GM21576 (cell line): ENCODE measurements at regions not wholly inside any gene's neighbourhood (a gene's known extent, or its start where the extent isn't known, plus 50 kb on each side); places are given as distances from the start of the nearest gene placed in this dataset.
"Not testable (repeated sequence)": the region's sequence is repeated elsewhere in the genome, so short reads cannot be mapped to it uniquely, and the experiment has no call there.

Source experiments
- ATAC-seq: cut with Tn5 transposase; IDR thresholded peaks from one replicate; pipeline ENCODE4 v1.9.1; 2021; ENCODE audit warnings: mild to moderate bottlenecking, moderate library complexity; ENCODE audit not compliant: unreplicated experiment

DNA sequence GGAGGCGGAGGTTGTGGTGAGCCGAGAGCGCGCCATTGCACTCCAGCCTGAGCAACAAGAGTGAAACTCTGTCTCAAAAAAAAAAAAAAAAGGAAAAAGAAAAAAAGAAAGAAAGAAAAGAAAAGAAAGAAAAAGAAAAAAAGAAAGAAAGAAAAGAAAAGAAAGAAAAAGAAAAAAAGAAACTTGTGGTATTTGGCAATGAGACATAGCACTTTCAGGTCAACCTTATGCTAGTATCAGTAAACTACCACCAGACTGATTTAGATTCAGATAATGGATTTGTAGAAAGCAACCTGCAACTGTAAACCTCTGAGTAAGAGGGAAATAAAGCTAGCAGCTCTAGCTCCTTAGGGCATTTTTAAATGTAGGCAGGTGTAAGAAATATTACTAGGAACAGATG, 144.0 kb upstream of the ZNF608 start:
- ATAC-seq: not testable (repeated sequence)

- ATAC-seq: no peak
Measured at GRCh38 chr5:124891179-124891578, 144.7 kb upstream of the ZNF608 start.

- no peak for ATAC-seq
Measured at GRCh38 chr5:124892185-124892848, 145.9 kb upstream of the ZNF608 start.

DNA sequence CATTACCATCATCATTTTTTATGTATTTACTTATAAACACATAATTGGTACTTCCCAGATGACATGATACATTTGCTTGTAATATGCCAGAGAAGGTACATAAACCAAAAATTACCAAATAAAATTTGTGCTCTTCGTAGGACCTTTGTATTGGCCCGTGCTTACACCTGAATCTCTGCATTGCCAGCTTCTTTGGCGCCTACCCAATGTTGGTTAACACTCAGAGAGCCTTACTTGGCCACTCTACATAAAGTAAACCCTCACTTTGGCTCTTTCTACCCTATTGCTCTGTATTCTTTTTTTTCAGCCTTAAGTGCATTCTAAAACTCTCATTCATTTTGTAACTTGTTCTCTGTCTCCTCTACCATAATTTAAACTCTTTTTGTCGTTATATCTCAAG, 148.1 kb upstream of the ZNF608 start:
- no peak for ATAC-seq

GRCh38 chr5:124895236-124895635, 148.8 kb upstream of the ZNF608 start:
- no peak for ATAC-seq

DNA sequence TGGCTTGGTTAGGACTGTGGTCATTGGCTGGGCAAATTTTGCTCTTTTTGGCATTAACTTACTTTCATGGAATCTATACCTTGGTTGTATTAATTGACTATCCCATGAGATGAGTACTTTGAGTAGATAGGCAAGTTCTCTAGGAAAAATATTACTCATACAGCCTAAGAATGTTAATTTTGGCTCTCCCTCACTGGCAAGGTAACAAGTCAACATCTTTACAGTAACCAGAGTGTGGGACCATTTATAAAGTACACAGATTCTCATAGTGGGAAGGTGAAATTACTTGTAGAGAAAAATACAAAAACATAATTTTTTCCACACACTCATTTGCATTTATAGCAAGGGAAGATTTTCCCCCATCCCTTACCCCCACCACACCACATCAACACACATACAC, 154.6 kb upstream of the ZNF608 start:
- no peak for ATAC-seq

DNA sequence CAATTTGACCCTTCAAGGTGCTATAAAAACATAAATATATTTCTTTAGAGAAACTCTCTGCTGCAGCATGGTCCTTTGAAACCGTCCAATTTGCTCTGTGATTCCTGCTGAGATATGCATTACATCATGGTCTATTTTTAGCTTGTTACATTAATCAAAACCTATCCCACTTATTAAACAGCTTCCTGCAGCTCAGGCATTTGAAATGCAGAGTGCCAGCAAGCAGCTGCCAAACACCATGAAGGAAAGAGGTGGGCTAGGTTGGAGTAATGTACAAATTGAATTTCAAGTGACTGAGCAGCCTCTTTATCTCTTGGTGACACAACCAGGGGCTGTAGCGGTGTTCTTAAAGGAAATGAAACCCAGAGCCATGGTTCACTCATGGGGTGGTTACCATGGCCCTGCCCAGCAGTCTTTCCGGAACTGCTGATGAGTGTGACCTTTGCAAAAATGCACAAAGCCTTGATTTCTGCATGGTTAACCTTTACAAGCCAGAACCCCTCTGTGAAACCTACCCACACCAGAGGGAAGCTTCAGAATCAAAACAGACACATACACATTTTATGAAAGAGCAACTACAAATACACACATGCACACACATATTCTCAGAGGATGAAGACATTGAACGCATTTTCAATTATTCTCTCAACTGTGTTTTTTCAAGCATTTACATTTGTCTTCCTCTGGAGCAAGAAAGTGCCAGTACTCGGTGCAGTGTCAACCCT, 155.8 kb upstream of the ZNF608 start:
- peak; percentile 99 for ATAC-seq

DNA sequence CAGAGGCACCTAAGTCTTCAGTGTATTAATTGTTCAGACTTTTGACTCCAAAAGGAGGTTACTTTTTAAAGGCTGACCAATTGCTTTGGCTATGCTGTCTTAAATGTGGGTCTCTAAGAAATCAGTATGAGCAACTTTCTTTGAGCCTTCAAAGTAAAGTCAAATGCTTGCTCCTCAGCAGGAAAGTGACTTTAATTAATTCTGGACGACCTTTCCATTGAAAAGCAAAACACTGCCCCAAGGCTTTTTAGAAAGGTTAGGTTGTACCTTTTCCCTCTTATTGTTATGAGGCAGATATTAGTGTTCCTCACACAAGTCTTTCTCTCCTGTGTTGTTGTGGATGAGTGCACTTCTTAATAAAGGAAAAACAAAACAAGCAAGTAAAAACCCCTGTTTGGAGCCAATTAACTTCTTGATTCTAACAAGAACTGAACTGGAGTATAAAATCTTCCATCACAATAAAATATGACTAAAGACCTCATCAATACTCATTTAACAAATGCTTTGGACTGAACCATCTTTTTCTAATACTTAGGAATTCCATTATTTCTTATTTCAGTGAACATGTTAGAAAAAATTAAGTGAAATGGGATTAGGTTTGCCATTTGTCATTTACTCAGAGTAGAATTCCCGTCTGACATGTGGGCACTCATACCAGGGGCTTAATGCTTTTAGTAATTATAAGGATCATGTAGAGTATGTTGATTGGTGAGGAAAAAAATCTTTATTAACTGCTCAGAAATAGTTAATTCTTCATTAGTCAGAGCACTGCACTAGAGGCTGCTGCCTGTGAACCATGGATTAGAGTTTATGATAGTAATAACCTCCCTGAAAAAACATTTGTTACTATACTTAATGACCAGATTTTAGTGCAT, 159.1 kb upstream of the ZNF608 start:
- no peak for ATAC-seq

- no peak for ATAC-seq
Measured at GRCh38 chr5:124906339-124907097, 160.1 kb upstream of the ZNF608 start.

GRCh38 chr5:124907098-124907644, 160.7 kb upstream of the ZNF608 start:
- ATAC-seq: no peak

DNA sequence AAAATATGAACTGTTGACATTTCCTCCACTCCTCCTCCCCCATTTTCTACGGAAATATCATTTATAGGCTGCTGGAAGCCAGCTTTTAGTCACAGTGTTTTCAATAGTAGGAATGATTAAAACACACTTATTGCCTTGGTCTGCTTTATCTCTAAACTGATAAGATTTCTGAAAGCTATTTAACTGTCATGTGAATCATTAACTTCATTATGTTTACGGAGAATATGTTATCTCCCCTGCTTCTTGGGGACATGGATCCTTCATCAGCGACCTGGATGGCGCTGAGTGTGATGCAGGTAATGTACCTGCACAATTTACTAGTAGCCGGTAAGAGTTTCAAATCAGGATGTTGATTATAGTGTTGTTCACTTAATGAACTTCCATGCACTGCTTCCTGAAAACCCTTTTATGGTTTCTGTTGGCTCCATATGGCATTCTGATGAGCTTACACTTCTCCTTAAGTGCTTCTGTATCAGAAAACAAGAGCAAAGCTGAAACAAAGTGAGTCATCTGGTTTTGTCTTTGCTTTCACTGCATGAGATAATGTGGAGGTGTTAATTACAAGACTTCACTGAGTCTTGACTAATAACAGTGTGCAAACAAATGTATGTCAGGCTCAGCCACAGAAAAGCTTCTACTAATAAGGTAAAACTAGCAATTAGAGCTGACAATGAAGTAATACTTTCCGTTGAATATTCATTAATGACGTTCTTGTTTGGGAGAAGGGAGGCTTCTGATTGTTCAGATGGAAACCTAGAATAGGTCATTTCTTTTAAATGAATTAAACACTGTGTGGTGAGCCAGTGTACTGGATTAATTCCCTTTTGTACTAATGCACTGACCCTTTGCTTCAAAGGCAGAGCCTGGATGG, 162.4 kb upstream of the ZNF608 start:
- peak; percentile 68 for ATAC-seq

DNA sequence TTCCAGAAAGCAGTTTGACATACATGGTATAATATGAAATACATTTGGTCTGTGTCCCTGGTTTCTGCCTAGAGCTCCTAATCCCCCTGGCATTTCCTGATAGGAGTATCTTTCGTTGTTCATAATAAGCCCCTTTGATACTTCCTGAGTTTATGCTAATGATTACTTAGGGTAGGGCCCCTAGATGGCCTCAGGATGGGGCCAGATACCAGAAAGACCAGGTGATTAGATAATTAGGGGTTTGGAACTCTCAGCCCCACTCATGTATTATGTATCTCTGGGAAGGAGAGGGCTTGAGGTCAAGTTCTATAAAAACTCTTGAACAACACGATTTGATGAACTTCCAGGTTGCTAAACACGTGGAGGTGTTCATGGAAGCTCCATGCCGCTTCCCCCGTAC, 163.3 kb upstream of the ZNF608 start:
- ATAC-seq: no peak

DNA sequence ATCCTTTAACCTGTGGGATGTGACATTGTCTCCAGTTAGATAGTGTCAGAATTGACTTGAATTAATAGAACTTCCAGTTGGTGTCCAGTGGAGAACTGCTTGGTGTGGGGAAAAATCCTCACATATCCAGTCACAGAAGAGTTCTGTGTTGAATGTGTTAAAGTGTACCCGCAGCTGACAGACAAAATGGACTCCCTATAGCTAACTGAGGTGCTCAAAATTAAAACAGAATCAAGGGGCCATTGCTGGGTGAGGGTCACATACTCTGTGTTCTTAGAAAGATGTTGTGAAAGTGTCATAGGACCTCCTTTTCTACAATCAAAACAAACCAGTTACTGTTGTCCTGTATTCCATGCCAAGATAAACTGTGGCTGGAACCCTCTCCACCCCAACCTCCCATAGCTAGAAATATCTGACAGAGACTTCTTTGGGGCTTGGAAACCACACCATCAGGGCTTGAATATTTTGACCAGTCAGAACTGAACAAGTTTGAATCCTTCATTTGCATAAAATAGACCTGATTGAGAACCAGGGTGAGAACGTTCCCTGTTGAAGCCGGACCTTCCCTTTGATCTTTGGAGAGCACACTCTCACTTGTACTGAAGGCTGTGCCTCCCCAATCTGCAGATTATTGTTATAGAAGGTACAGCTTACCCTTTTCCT, 164.0 kb upstream of the ZNF608 start:
- ATAC-seq: no peak

DNA sequence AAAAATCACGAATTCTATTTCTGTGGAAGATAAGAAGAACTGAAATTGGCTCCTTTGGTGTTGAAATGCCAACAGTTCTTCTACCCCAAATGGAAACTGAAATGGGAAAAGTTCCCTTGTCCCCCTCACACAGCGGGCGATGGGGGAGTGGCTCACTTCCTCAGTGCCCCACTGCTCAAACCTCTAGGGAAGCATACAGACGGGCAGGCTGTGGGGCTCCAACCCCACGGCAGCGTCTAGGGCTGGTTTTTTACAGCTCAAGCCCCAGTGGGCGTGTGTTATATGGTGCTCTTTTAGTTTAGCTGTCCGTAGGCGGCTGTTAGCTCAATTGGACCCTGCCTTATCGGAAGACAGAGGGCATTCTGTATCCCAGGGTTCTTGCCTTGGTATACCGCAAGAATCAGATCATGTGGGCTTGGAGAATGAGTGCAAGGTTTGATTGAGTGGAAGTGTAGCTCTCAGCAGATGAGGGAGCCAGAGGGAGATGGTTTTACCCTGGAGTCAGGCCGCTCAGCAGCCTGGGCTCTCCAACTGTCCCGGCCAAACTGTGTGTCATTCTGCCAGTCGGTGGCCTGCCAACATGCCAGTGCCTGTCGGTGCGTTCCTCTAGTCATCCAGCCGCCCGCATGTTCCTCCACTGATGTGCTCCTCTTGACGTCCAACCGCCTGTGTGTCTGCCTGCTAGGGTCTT, 166.3 kb upstream of the ZNF608 start:
- no peak for ATAC-seq

DNA sequence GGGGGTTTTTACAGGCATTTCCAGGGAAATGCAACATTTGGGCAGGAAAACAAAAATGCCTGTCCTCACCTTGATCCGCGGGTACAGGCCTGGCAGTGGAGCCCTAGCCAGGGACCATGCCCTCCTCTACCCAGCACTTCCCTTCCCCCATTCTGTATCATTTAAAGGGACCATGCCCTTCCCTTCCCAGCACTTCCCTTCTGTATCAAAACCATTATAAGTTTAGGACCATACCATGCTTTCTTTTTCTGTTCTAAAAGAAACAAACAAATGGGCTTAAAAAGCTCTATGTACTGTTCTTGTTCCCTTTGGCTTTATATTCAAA, 166.9 kb upstream of the ZNF608 start:
- no peak for ATAC-seq

DNA sequence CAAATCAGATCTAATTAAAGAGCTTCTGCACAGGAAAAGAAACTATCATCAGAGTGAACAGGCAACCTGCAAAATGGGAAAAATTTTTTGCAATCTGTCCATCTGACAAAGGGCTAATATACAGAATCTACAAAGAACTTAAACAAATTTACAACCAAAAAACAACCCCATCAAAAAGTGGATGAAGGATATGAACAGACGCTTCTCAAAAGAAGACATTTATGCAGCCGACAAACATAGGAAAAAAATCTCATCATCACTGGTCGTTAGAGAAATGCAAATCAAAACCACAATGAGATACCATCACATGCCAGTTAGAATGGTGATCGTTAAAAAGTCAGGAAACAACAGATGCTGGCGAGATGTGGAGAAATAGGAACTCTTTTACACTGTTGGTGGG, 169.9 kb upstream of the ZNF608 start:
- ATAC-seq: not testable (repeated sequence)

GRCh38 chr5:124918618-124919017, 172.2 kb upstream of the ZNF608 start:
- ATAC-seq: no peak

GRCh38 chr5:124919076-124919475, 172.6 kb upstream of the ZNF608 start:
- no peak for ATAC-seq
